T-helper 2 cell treated with Interferon-gamma antibody and Interleukin-4, amounts not matched to agents 5 μg/mL and 100 μg/mL, for 36 hours (primary cell): ENCODE measurements at regions not wholly inside any gene's neighbourhood (a gene's known extent, or its start where the extent isn't known, plus 50 kb on each side); places are given as distances from the start of the nearest gene placed in this dataset.
"Not testable (repeated sequence)": the region's sequence is repeated elsewhere in the genome, so short reads cannot be mapped to it uniquely, and the experiment has no call there.

ENCODE experiments used
- DNase-seq: peaks from one replicate; pipeline ENCODE4 v3.0.0; 2021; ENCODE audit warnings: low spot score
- H3K27ac Mint-ChIP-seq: one replicate; pipeline ENCODE4 v1.8.0; 2021; ENCODE audit warnings: mild to moderate bottlenecking, mixed read lengths
- H3K27me3 Mint-ChIP-seq: one replicate; pipeline ENCODE4 v1.8.0; 2021; ENCODE audit warnings: low read depth, mixed read lengths
- H3K36me3 Mint-ChIP-seq: one replicate; pipeline ENCODE4 v1.8.0; 2021; ENCODE audit warnings: low read depth, mixed read lengths
- H3K4me1 Mint-ChIP-seq: one replicate; pipeline ENCODE4 v1.8.0; 2021; ENCODE audit warnings: low read depth, mixed read lengths
- H3K4me3 Mint-ChIP-seq: one replicate; pipeline ENCODE4 v1.8.0; 2022; ENCODE audit warnings: mild to moderate bottlenecking, moderate library complexity, mixed read lengths
- H3K9me3 Mint-ChIP-seq: one replicate; pipeline ENCODE4 v1.8.0; 2021; ENCODE audit warnings: mixed read lengths

DNA sequence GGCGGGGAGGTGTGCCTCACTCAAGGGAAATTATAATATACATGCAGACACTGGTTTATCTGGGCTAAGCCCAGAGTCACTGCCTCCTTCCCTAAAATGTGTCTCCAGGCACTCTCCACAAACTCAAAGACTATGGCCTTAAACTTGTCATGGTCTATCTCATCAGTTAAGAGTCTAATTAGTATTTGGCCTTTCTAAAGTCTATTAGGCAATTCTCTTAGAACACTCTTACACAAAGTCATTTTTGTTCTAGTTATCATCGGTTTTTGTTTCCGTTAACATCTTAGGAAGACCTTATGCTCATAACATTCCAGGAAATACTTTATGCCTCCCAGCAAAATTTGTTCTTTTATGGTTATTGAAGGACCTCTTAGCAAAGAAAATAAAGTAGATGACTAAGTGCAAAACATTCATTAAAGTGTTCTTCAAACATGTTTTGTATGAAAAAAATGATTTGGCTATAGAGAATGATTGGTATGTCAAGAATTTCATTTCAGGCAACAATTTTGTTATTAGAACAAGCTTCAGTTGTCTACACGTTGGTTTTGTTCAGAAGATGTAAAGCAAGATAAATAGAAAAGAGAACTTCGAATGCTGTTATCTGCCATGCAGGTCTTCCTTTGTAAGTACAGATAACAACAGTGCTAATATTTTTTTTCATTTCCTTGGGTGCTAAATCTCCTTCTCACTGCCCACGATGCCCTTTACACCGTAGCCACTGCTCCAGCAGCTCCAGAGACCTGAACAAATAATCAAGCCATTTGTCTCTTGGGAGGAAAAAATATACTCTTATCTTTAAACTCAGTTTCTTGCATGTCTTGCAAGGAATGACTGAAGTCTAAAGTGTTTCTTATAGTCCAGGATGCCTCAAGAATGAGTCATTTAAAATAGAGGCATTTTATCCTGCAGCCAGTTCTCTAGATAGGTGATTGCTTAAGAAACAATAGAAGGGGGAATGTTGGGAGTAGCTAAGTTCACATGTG is 170.4 kb downstream of the HTR1B start:
- peaks cover 18% of the 10 kb centered on the region for H3K9me3 Mint-ChIP-seq
- H3K27ac Mint-ChIP-seq, result no peak overlapping the region
- no peaks in the 10 kb centered on the region for H3K27me3 Mint-ChIP-seq
- DNase-seq, result no peak
- no peaks in the 10 kb centered on the region for H3K4me1 Mint-ChIP-seq
- H3K36me3 Mint-ChIP-seq, result no peaks in the 10 kb centered on the region
- H3K4me3 Mint-ChIP-seq, result no peak overlapping the region

GRCh38 chr6:77290798-77291197 is 172.5 kb downstream of the HTR1B start:
- peaks cover 21% of the 10 kb centered on the region for H3K9me3 Mint-ChIP-seq
- no peaks in the 10 kb centered on the region for H3K27me3 Mint-ChIP-seq
- no peaks in the 10 kb centered on the region for H3K36me3 Mint-ChIP-seq
- DNase-seq, result no peak
- H3K4me1 Mint-ChIP-seq, result no peaks in the 10 kb centered on the region
- no peak overlapping the region for H3K4me3 Mint-ChIP-seq
- no peak overlapping the region for H3K27ac Mint-ChIP-seq

- no peak for DNase-seq
- no peaks in the 10 kb centered on the region for H3K27me3 Mint-ChIP-seq
- H3K9me3 Mint-ChIP-seq, result peaks cover 21% of the 10 kb centered on the region
- no peak overlapping the region for H3K4me3 Mint-ChIP-seq
- no peaks in the 10 kb centered on the region for H3K36me3 Mint-ChIP-seq
- H3K27ac Mint-ChIP-seq, result no peak overlapping the region
- no peaks in the 10 kb centered on the region for H3K4me1 Mint-ChIP-seq
These were observed 176.8 kb downstream of the HTR1B start for GRCh38 chr6:77286541-77286940.

DNA sequence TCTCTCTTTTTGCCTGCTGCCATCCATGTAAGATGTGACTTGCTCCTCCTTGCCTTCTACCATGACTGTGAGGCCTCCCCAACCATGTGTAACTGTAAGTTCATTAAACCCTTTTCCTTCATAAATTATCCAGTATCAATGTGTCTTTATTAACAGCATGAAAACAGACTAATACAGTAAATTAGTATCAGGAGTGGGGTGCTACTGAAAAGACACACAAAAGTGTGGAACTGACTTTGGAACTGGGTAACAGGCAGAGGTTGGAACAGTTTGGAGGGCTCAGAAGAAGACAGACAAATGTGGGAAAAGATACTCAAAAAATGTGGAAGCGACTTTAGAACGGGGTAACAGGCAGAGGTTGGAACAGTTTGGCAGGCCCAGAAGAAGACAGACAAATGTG is 189.4 kb downstream of the HTR1B start:
- Mint-ChIP-seq H3K36me3 (no peaks in the 10 kb centered on the region), H3K4me1 (no peaks in the 10 kb centered on the region), H3K4me3 (no peak overlapping the region), H3K9me3 (peaks cover 27% of the 10 kb centered on the region), H3K27me3 (no peaks in the 10 kb centered on the region), H3K27ac (no peak overlapping the region)
- DNase-seq, result no peak

- no peak overlapping the region for H3K4me3 Mint-ChIP-seq
- H3K9me3 Mint-ChIP-seq, result peaks cover 17% of the 10 kb centered on the region
- no peaks in the 10 kb centered on the region for H3K4me1 Mint-ChIP-seq
- DNase-seq, result no peak
- no peak overlapping the region for H3K27ac Mint-ChIP-seq
- no peaks in the 10 kb centered on the region for H3K36me3 Mint-ChIP-seq
- H3K27me3 Mint-ChIP-seq, result no peaks in the 10 kb centered on the region
These were observed 198.3 kb downstream of the HTR1B start for GRCh38 chr6:77264970-77265369.

DNA sequence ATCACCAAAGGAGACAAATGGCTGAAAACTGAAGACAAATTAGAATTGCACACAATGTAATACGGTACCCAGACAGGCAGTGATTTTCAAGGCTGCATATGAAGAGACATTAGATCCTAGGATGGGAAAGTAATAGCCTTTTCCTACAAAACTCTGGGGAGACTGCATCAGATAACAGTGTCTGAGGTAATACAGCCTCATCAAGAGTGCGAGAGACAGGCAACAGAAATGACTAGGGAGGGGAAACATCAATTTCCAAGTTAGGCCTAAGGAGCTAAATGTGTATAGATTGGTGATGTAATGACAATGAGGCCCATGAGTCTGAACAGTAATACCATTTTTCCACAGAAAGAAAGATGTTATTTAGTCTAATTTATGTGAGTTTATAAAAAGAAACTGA is 200.3 kb downstream of the HTR1B start:
- Mint-ChIP-seq H3K27ac (no peak overlapping the region), H3K4me1 (no peaks in the 10 kb centered on the region), H3K27me3 (no peaks in the 10 kb centered on the region), H3K4me3 (no peak overlapping the region), H3K36me3 (no peaks in the 10 kb centered on the region), H3K9me3 (peaks cover 31% of the 10 kb centered on the region)
- DNase-seq, result no peak

DNA sequence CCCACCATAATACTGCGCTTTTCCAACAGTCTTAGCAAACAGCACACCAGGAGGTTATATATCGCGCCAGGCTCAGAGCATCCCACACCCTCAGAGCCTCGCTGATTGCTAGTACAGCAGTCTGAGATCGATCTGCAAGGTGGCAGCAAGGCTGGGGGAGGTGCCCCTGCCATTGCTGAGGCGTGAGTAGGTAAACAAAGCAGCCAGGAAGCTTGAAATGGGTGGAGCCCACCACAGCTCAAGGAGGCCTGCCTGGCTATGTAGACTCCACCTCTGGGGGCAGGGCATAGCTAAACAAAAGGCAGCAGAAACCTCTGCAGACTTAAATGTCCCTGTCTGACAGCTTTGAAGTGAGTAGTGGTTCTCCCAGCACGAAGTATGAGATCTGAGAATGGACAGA is 211.5 kb downstream of the HTR1B start:
- H3K36me3 Mint-ChIP-seq, DNase-seq, H3K27me3 Mint-ChIP-seq, H3K4me1 Mint-ChIP-seq, H3K4me3 Mint-ChIP-seq, H3K27ac Mint-ChIP-seq: not testable (repeated sequence)
- H3K9me3 Mint-ChIP-seq, result peaks cover 24% of the 10 kb centered on the region

- Mint-ChIP-seq H3K36me3 (no peaks in the 10 kb centered on the region), H3K9me3 (peaks cover 25% of the 10 kb centered on the region), H3K4me1 (no peaks in the 10 kb centered on the region), H3K27ac (no peak overlapping the region), H3K27me3 (no peaks in the 10 kb centered on the region), H3K4me3 (no peak overlapping the region)
- no peak for DNase-seq
These were observed 213.7 kb downstream of the HTR1B start for GRCh38 chr6:77249560-77249959.

- H3K36me3 Mint-ChIP-seq, result no peaks in the 10 kb centered on the region
- H3K27ac Mint-ChIP-seq, result no peak overlapping the region
- no peaks in the 10 kb centered on the region for H3K4me1 Mint-ChIP-seq
- no peak for DNase-seq
- H3K27me3 Mint-ChIP-seq, result no peaks in the 10 kb centered on the region
- H3K4me3 Mint-ChIP-seq, result no peak overlapping the region
- peaks cover 27% of the 10 kb centered on the region for H3K9me3 Mint-ChIP-seq
These were observed 218.3 kb downstream of the HTR1B start for GRCh38 chr6:77245026-77245425.

DNA sequence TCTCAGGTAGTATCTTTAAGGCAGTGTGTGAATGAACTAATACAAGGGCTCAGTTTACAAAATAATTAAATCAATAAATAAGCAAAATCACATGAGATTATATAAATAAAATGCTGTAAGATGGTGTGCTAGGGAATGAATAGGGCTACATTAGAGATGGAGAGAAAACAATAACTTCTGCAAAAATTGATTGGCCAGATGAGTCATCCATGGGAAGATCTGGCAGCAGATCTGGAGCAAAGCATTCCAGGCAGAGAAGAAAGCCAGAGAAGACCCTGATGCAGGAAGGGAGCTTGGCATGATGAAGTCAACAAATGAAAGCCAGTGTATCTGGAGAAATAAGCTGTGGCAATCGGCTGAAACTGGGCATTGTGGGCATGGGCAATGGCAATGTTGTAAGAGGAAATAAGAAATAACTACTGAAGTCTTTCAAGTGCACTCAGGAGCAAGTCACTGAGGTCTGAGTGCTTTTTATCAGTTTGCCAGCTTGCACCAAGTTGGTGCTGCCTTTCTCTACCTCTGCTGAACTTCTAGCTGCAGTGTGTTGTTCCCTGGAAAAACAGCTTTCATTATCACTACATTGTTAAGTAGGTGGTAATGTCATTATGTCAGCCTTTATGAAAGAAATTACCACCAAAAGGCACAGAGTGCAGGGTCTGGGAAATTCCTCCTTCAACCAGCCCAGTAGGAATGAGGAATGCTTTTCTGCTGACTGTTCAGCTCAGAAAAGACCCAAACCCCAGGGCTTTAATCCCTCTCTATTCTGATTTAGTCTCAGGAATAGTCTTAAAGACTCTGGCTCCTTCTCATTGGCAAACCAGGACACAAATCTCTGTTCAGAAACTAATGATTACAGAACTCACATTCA is 231.6 kb downstream of the HTR1B start:
- no peaks in the 10 kb centered on the region for H3K27me3 Mint-ChIP-seq

GRCh38 chr6:77228279-77228678 is 235.0 kb downstream of the HTR1B start:
- Mint-ChIP-seq H3K4me1 (no peaks in the 10 kb centered on the region), H3K4me3 (no peak overlapping the region), H3K9me3 (peaks cover 17% of the 10 kb centered on the region), H3K27ac (no peak overlapping the region), H3K27me3 (no peaks in the 10 kb centered on the region), H3K36me3 (no peaks in the 10 kb centered on the region)
- no peak for DNase-seq

More for the DNA sequence above, 231.6 kb downstream of the HTR1B start:
- Mint-ChIP-seq H3K4me3 (no peak overlapping the region), H3K9me3 (peaks cover 8% of the 10 kb centered on the region), H3K4me1 (no peaks in the 10 kb centered on the region), H3K36me3 (no peaks in the 10 kb centered on the region), H3K27ac (no peak overlapping the region)
- DNase-seq, result no peak

GRCh38 chr6:77217896-77218295 is 245.4 kb downstream of the HTR1B start:
- no peaks in the 10 kb centered on the region for H3K4me1 Mint-ChIP-seq
- H3K9me3 Mint-ChIP-seq, result peaks cover 17% of the 10 kb centered on the region
- no peaks in the 10 kb centered on the region for H3K27me3 Mint-ChIP-seq
- H3K36me3 Mint-ChIP-seq, result no peaks in the 10 kb centered on the region
- DNase-seq, result no peak
- H3K4me3 Mint-ChIP-seq, result no peak overlapping the region
- no peak overlapping the region for H3K27ac Mint-ChIP-seq

DNA sequence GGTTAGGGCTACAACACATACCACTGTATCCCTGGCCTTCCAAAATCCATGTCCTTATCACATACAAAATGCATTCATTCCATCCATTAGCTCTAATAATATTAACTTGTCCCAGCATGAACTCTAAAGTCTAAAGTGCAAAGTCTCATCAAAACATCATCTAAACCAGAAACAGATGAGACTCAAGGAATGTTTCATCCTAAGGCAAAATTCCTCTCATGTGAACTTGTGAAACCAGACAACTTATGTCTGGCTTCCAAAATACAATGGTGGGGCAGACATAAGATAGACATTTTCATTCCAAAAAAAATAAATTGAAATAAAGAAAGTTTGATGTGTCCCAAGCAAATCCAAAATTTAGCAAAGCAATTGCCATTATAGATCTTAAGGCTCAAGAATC is 257.4 kb downstream of the HTR1B start:
- H3K27ac Mint-ChIP-seq, result no peak overlapping the region
- H3K9me3 Mint-ChIP-seq, result peaks cover 17% of the 10 kb centered on the region
- H3K4me3 Mint-ChIP-seq, result no peak overlapping the region
- DNase-seq, result no peak
- H3K27me3 Mint-ChIP-seq, result no peaks in the 10 kb centered on the region
- H3K36me3 Mint-ChIP-seq, result no peaks in the 10 kb centered on the region
- no peaks in the 10 kb centered on the region for H3K4me1 Mint-ChIP-seq

DNA sequence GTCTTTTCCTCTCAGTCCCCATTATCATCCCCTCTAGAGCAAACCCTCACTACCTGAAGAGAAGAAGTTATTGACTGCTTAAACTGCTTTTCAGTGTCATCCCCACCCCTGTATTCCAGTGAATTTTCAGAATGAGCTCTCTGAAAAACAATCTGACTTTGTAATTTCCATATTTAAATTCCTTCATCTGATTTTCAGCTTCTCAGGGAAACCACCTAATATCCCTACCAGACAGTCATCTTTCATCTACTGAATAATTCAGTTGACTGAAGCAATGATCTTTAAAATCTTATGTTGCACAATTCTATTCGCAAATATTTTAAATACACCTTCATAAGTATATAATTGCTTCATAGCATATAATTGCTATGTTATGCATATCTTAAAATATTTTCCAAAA is 258.7 kb downstream of the HTR1B start:
- no peaks in the 10 kb centered on the region for H3K27me3 Mint-ChIP-seq
- H3K4me1 Mint-ChIP-seq, result no peaks in the 10 kb centered on the region
- no peak overlapping the region for H3K4me3 Mint-ChIP-seq
- peaks cover 18% of the 10 kb centered on the region for H3K9me3 Mint-ChIP-seq
- no peak for DNase-seq
- H3K36me3 Mint-ChIP-seq, result no peaks in the 10 kb centered on the region
- no peak overlapping the region for H3K27ac Mint-ChIP-seq
